Activated CD4-positive, CD25-positive, alpha-beta regulatory T cell treated with anti-CD3 and anti-CD28 coated beads, Interleukin-2, amount 50 U/mL, for 24 hours (primary cell): ENCODE measurements at regions not wholly inside any gene's neighbourhood (a gene's known extent, or its start where the extent isn't known, plus 50 kb on each side); places are given as distances from the start of the nearest gene placed in this dataset.
"Not testable (repeated sequence)": the region's sequence is repeated elsewhere in the genome, so short reads cannot be mapped to it uniquely, and the experiment has no call there.

Experiments
- ATAC-seq, 2 donors: fragments of 150-1000 bp; cut with Tn5 transposase; one replicate each; pipeline ENCODE4 v1.10.0; 2021; ENCODE audit warnings: mild to moderate bottlenecking in 1 of 2, moderate library complexity in 1 of 2

DNA sequence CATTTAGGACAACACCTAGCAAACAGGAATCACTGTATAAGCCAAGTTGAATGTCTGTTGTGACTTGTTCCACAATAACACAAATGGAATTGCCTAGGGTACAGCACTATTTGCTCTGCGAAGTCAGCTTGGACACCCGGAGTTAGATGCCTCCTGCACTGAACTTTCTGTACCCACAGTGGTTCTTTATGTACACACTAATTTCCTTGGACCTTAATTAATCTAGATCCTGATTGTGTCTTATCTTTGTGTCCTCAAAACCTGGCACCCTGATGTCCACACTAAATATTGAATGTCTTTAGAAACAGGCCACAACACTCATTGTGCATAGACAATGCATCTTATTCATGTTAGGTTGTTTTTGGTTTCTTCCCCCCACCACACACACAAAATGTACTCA lies 278.9 kb upstream of the NR2F2 start:
- ATAC-seq: no peak

DNA sequence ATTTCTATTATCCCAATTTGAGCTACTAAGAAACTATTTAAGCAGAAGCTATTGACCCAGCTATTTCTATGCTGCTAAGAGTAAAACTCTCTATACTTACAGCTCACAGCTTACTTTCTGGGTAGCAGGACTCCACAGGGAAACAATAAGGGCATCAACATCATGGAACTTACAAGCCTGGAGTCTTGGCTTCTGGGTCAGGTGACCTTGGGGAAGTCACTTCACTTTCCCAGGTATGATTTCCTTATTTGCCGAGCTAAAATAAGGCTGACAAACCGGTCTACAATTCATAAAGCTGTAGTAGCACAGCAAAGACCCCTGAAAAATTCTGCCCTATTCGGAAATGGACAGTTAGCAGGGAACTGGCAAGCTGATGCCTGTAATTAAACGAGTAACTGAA lies 278.3 kb upstream of the NR2F2 start:
- ATAC-seq: no peak

DNA sequence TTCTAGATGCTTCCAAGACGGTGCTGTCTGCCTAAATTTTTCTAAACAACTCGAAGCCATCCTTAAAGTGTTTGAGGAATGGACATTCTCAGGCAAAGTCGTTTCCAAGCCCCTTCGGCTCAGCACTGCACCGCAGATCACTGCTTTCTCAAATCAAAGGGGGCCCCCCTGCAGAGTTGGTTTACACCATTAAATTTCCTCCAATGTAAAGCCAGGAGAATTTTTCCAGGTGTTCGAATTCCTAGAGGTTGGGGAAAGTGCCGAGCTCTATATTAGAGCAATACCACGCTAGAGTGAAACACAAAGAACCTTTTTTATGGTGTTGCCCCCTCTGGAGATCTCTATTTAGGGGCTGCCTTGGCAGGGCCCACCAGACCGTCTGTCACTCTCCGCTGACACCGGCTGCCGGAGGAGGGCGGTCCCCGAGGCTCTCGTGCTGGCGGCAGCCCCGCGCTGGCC lies 277.9 kb upstream of the NR2F2 start:
- no peak for ATAC-seq

DNA sequence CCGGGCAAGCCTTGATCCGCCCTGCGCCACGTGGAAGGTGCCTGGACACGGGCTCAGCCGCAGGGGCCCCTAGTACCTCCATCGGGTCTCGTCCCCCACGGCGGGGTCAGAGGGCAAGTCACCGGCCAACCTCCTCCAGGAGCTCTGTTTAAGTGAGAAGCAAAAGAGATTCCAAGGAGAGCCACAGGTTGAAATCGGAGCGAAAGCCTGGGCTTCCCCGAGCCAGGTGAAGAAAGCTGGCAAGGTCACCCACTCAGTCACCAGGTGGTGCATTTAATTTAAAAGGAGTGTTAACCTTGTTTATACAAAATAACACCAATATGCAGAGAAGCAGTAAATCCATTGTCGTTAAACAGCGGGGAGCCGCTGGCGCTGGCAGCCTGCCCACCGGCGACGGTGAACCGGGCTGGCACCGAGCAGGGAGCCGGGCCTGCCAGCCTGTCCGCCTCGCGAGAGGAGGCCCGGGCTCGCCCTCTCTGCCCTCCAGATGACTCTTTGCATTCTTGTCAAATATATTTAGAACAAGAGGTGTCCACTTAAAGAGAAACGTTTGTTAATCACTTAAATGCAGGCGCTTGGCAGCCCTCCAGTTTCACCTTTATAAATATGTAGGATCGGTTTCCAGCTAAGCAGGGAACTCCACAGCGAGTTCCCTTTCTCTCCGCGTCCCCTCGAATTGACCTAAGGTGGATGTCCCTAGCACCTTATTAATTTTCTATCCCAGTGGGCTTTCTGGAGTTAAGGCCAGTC lies 277.3 kb upstream of the NR2F2 start:
- ATAC-seq: no peak

DNA sequence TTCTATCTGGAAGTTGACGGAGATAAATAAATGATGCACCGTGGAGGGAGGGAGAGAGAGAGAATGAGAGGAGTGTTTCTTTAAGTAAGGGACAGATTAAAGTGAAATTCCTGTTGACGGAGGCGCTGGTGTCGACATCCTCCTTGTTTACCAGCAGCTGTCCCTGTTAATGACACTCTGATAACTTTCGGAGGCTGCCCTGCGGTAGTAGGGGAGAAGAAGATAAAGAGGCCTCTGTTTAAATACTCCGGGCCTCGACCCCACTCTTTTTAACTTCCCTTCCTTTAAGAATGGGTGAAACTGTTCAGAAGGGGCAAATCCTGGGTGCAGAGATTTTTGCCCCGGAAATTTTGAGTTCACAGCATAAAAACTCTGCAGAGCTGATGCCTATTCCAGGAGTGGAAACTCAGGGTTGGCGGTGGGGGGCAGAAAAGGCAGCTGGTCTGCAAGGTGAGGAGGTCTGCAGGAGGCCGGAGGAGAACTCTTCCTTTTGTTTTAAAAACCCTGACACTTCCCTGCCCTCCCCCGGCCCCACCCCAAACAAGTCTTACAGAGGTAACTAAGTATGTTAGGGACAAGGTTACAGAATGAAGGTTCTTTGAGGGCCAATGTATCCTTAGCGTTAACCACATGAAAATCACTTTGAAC lies 276.6 kb upstream of the NR2F2 start:
- no peak for ATAC-seq

DNA sequence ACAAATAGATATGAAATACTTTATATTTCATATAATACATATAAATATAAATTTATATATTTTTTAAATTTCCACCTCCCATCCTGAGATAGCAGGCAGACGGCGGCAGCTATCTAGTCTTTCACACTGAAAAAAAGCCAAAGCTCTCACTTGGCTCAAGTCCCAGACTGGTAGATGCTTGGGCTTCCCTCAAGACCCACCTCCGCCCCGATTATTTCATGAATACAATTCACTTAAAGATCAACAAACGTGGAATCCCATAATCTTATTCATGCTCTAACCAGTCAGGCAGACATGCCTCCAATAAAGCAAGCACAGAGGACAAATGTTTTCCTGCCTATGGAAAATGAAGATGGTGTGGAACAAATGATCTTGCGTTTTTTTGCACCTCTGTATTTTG lies 275.9 kb upstream of the NR2F2 start:
- no peak for ATAC-seq

DNA sequence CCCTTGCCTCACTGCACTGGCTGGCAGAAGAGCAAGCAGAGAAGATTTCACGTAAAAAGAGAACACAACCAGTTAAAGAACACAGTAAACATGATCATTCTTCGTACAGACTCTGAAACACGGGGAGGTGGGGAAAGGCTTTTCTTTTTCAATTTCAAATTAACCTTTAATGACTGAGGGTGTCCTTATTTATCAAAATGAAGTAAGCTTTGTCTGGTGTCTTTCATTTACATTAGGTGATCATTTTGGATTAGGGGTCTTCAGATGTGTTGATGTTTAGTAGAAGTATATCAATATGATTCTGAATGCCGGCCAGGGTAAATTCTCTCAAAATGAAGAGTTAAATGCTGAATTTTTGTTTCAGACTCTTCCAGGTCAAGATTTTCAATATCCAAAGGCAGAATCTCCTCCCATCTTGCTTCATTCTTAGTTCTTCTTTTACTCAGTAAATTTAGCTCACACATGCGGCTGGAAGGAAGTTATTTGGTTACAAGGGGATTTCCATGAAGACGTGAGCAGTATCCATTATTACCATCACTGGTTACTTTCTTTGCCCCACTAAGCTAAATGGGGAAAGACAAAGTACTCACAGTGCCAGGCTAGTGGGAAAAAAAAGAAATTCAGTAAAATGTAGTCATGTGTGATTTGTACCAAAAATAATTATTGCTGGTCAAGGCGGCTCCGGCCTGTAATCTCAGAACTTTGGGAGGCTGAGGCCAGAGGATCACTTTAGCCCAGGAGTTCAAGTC lies 272.2 kb upstream of the NR2F2 start:
- no peak for ATAC-seq

DNA sequence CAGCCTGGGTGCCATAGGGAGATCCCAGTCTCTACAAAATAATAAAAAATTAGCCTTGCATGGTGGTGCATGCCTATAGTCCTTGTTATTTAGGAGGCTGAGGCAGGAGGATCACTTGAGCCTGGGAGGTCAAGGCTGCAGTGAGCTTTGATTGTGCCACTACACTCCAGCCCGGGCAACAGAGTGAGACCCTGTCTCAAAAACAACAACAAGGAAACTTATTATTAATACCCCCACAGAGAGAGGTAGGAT lies 271.7 kb upstream of the NR2F2 start:
- not testable (repeated sequence) for ATAC-seq

DNA sequence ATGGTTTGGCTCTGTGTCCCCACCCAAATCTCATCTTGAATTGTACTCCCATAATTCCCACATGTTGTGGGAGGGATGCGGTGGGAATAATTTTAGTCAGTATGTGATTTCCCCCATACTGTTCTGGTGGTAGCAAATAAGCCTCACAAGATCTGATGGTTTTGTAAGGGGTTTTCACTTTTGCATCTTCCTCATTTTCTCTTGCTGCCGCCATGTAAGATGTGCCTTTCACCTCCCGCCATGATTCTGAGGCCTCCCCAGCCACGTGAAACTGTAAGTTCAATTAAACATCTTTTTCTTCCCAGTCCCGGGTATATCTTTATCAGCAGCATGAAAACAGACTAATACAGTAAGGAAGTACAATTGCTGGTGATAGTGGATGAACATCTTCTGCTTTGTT lies 269.9 kb upstream of the NR2F2 start:
- ATAC-seq: not testable (repeated sequence)

DNA sequence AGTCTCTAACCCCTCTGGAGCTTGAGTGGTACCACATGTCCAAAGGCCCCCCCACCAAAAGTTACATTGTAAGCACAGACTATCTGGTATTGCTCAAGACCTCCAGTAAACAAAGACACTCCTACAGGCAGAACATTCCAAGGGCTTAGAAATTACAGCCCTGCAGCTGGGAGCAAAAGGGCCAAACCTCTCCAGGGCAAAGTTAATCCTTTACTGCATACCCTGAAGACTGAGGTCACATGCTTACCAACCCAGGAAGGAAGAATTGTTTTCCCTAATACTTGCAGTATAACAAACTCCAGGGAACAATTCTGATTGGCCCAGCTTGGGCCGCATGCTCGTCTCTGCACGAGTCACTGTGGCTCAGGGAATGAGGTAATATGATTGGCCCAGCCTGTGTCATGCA lies 266.1 kb upstream of the NR2F2 start:
- no peak for ATAC-seq

DNA sequence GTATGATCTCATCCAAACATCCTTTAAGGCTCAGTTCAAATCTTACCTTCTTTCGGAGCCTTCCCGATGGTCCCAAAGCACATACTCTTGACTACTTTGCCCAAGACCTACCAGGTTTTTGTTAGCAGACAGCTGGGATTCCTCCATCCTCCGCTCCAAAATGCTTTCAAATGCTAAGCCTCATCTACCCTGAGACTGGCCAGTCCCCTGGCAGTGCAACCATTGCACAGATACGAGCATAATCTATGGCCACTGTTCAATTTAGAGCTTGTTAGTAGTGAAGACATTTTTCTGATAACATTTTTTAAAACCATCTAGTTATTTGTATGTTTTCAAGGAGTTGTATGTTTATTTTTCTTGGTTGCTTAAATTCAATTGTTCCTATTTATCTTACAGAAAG lies 264.4 kb upstream of the NR2F2 start:
- no peak for ATAC-seq

DNA sequence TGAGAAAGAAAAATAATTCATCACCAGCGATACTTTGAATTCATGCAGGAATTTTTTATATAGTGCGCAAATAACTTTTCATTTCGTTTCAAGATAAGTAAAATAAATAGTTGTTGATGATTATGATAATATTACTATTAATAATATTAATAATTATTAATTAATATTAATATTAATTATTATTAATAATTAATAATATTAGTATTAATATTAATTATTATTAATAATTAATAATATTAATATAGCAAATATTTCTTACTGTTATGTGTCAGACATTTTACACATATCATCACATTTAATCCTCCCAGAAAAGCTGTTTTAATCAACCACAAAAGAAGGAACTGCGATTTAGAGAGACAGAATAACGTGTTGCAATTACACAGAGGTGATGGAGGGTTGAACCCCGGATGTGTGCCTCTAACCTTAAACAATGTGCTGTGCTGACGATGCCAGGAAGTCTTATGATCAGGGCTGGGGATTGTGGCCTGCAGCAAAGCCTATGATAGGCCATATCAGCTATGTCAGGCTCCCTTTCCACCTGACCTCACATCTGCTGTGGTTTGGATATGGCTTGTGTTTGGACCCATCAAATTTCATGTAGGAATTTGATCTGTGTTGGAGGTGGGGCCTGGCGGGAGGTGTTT lies 263.5 kb upstream of the NR2F2 start:
- ATAC-seq: no peak

DNA sequence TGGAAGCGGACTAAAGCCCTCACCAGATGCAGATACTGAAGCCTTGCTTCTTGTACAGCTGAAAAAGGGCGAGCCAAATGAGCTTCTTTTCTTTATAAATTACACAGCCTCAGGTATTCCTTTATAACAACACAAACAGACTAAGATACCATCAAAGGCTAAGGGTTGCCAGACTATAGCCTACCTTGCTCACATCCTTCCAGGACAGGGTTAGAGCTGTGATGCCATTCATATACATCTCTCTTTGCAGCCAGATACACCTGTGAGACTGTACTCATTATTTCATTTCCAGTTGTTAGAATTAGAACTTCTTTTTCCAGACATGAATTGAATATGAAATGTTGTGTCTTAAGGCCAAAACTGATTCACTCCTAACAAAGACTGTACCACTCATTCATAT lies 262.8 kb upstream of the NR2F2 start:
- ATAC-seq: no peak

DNA sequence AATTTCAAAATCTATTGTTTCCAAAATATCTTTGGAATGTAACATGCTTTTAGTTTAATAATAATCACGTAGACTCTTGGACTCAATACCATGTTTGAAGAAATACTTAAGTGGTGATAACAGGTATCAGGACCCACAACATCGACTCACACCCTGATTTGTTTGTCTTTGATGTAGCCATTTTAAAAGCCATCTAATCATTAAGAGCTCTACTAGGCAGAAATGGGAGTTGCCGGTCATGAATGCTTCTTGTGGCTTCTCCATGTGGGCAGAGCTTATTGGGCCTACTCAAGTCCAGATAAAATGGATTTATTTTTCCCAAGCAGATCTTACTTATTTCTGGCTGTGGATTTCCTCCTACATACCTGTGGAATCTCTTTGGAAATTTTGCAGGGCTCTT lies 261.6 kb upstream of the NR2F2 start:
- ATAC-seq: no peak

DNA sequence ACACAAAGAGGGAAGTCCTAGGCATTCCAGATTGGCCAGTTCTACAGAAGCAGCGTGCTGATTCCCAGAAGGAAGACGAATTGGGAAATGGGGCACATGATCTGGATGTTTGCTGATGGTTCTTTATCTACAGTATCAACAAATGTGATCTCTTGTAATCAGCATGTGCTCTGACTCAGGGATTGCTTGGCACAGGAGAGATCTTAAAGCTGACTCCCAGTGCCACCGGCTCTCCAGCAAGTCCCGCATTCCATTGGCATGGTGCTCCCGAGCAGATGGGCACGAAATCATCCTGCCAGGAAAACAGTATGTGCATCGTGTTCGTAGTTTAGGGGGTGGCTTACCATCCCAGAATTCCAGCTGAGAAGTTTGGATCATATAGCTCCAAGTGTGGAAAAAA lies 259.9 kb upstream of the NR2F2 start:
- no peak for ATAC-seq

DNA sequence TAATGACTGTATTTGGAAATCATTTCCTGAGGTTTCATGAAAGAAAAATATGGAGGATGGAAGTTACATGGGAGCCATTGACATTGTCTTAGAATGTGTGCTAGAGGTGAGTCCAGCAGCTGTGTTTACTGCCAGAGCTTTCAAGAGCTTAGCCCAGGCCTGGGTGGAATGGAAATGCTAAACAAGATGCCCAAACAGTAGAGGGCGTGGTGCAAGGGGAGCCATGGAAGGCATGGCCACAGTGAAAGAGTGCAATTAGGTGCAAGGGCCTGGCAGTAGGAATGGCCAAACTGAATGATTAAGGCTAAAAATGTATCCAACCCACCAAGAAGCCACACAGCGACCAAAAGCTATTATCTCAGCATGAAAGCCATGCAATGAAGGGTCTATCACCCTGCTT lies 257.7 kb upstream of the NR2F2 start:
- no peak for ATAC-seq

DNA sequence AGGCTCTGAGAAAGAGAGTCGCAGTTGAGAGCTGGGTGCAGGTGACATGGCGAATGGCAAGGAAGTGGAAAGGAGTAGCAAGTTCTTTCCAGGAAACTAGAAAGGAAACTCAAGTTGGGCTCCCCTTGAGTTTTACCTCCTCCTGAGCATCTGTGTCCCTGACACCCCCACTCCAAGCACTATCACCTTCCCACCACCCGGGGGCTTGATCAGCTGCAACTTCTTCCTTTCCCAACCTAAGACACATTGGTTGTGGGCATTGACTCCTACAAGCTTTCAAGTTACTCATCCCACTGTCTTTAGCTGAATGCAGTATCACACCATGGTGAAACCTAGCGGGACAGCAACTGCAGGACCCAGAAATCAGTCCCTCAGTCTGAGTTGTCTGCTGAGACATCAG lies 256.6 kb upstream of the NR2F2 start:
- no peak for ATAC-seq

DNA sequence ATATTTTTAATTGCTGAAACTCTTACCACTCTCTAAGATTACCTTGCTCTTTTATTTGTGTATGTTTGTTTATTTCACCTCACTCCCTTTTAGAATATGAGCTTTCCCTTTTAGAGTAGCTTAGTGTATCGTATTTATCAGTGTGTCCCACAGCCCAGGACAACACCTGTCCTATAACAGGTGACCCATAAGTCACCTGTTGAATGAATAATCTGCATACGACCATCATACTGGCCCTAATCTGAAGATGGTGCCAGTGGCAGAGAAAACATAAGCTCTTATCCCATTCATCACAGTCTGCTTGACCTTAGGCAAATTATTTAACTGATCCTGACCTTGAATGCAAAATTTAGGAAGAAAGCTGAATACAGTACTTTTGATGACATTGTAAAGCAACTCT lies 254.6 kb upstream of the NR2F2 start:
- ATAC-seq: no peak

DNA sequence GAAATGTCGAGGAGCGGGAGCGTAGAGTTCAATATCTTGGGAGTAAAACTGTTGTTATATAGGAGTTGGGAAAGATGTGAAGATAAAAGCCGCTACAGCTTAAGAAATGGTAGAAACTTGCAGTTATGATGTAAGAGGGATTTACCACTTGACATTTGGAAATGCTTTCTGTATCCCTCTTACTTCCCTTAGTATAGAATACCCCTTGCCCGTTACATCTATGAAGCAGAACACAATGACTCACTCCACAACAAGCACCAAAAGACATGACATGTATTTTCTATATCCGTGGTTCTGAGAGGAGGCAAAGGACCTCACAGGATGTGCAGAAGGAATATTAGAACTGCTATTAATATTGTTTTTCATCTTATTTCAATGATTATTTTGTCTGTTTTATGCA lies 254.2 kb upstream of the NR2F2 start:
- no peak for ATAC-seq

DNA sequence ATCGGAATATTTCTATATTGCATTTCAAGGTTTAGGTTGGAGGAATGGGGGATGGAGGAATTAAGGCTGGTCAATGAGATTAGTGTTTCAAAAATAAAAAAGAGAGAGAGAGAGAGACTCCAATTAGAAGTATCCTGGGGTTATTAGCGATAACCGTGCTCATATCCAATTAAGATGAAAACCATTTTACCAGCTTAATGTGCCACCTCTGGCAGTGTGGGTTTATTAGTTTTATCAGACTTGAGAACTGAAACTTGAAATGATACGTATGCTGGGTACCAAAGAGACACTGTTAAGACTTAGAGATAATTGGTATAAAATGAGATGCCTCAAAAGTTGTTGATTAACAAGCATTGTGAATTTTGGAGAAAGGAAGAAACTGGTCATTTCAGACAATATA lies 251.5 kb upstream of the NR2F2 start:
- no peak for ATAC-seq

DNA sequence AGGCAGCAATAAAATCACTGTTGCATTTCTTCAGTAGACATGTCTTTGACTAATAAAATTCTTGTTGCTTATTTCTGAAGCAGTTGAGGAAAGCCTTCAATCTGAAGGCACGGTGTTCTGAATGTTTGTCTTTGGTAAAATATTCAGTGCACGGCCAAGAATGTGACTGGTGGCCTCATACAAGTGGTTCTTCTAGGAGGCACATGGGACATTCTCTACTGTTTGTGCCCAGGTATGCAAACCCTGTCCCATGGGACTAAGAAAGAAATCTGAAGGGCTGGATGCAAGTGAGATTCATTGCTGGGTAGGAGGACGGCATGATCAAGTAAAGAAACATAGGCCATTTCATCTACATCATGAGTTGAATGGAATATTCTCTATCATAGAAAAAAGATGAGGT lies 250.6 kb upstream of the NR2F2 start:
- ATAC-seq: no peak

DNA sequence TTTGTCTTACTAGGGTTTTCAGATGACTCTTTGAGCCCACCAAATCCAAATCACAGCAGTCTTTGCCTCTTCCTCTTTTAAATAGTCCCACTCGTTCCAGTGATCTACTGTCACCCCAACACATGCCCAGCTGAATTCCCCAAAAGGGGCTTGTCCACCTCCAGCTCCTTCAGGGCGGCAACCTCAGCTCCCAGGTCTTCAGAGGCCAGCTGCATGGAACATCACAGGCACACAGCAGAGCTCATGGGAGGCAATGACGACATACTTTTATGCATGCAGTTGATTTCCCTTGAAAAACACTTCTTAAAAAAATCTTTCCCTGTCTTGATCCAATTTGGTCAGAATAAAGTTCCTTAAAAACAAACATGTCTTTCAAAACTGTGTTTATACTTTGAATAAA lies 244.3 kb upstream of the NR2F2 start:
- ATAC-seq: no peak

DNA sequence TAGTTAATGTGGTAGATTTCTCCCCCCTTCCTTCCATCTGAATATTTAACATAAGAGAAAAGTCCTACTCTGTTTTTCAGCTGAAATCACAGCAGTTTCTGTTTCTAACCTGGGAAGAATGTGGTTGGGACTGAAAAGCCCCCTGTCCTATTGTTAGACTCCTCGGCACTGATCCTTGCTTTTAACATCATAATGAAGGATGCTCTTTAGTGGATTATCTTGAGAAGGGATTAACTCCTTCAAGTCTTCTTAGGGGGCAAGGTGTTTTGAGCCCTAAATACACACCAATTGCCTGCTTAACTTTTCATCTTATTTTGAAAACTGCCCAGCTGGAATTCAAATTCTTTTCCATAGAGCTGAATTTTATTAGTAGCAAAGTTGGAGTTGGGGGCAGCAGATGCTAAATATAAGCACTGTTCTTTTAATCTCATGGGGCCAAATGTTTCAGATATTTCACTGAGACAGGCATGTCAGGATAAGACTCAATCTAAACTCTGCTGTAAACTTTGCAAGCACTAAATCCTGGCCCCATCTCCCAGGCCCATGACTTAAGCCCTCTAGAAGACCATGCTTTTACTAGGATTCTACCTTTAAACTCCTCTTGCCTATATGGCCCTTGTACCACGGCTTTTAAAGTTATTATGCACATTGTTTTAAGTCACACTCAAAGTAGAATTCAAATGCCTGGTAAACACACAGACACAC lies 243.2 kb upstream of the NR2F2 start:
- no peak for ATAC-seq
